Parathyroid adenoma (tissue), 2 donors: ENCODE measurements at regions not wholly inside any gene's neighbourhood (a gene's known extent, or its start where the extent isn't known, plus 50 kb on each side); places are given as distances from the start of the nearest gene placed in this dataset.

ENCODE experiments used
- H2AFZ ChIP-seq: fragments of 300-600 bp; sonication (generic); one replicate; pipeline ENCODE4 v1.7.0; 2017; ENCODE audit warnings: antibody characterized with exemption, mild to moderate bottlenecking
- H3K27ac ChIP-seq: fragments of 300-600 bp; sonication (generic); one replicate; pipeline ENCODE4 v1.7.0; 2017
- H3K27me3 ChIP-seq: fragments of 300-600 bp; sonication (generic); one replicate; pipeline ENCODE4 v1.7.0; 2017; ENCODE audit warnings: low read length; ENCODE audit not compliant: control insufficient read depth, insufficient read depth
- H3K36me3 ChIP-seq: fragments of 300-600 bp; sonication (generic); one replicate; pipeline ENCODE4 v1.7.0; 2017; ENCODE audit warnings: low read length; ENCODE audit not compliant: control insufficient read depth, insufficient read depth
- H3K4me1 ChIP-seq: fragments of 300-600 bp; sonication (generic); one replicate; pipeline ENCODE4 v1.7.0; 2017; ENCODE audit warnings: control low read depth
- H3K4me2 ChIP-seq: fragments of 300-600 bp; sonication (generic); one replicate; pipeline ENCODE4 v1.7.0; 2017; ENCODE audit warnings: low read length
- H3K4me3 ChIP-seq: fragments of 300-600 bp; sonication (generic); one replicate; pipeline ENCODE4 v1.7.0; 2017; ENCODE audit warnings: low read depth, low read length
- H3K79me2 ChIP-seq: fragments of 300-600 bp; sonication (generic); one replicate; pipeline ENCODE4 v1.7.0; 2017; ENCODE audit warnings: control low read depth
- H3K9ac ChIP-seq: fragments of 300-600 bp; sonication (generic); one replicate; pipeline ENCODE4 v1.7.0; 2017; ENCODE audit warnings: mild to moderate bottlenecking
- H3K9me3 ChIP-seq: fragments of 300-600 bp; sonication (generic); one replicate; pipeline ENCODE4 v1.7.0; 2017; ENCODE audit warnings: low read length; ENCODE audit not compliant: control insufficient read depth
- CTCF ChIP-seq: fragments of 300-600 bp; sonication (generic); IDR thresholded peaks from one replicate; pipeline ENCODE4 v1.7.0; 2017; ENCODE audit warnings: antibody characterized with exemption, mild to moderate bottlenecking
- donor health status: primary hyperparathyroidism.

DNA sequence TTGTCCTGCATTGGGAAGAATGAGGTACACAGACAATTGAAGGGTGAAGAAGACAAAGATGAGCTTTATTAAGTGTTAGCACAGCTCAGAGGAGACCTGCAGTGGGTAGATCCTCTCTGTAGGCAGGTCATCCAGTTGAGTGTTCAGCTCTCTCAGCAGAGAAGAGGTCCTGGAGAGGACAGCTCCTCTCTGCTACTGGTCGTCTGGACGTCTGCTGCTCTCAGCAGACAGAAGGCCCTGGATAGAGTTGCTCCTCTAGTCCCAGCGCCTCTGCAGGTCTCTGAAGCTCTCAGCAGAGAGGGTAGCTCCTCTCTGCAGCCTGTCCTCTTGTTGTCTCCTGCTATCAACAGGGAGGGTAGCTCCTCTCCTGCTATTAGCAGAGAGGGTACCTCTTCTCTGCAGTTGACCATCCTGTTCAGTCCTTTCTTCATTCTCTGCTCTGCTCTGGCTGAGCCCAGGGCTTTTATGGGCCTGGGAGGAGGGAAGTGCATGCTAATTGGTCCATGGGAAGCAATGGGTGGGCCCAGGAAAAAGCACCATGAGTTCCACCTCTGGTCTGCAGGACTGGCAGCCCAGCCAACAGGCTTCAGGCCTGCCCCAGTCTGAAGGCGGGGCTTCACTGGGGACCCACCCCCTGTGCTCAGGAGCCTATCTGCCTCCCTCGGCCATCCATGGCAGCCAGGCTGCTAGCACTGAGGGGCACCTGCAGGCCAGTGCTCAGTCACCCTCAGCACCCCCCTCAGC lies 54.1 kb upstream of the IBSP start:
- no peaks in the 10 kb centered on the region for H3K27me3 ChIP-seq
- H2AFZ ChIP-seq, result no peak overlapping the region
- H3K4me2 ChIP-seq, result no peak overlapping the region
- no peak overlapping the region for H3K27ac ChIP-seq
- H3K79me2 ChIP-seq, result no peaks in the 10 kb centered on the region
- H3K4me3 ChIP-seq, result no peak overlapping the region
- H3K9ac ChIP-seq, result no peak overlapping the region
- no peaks in the 10 kb centered on the region for H3K9me3 ChIP-seq
- no peak for TF ChIP-seq CTCF
- no peaks in the 10 kb centered on the region for H3K36me3 ChIP-seq
- H3K4me1 ChIP-seq, result no peaks in the 10 kb centered on the region

GRCh38 chr4:87746001-87746400 lies 53.4 kb upstream of the IBSP start:
- no peak overlapping the region for H3K27ac ChIP-seq
- H3K4me2 ChIP-seq, result no peak overlapping the region
- H3K9me3 ChIP-seq, result no peaks in the 10 kb centered on the region
- no peak overlapping the region for H3K4me3 ChIP-seq
- no peaks in the 10 kb centered on the region for H3K27me3 ChIP-seq
- no peaks in the 10 kb centered on the region for H3K79me2 ChIP-seq
- H2AFZ ChIP-seq, result no peak overlapping the region
- no peak overlapping the region for H3K9ac ChIP-seq
- TF ChIP-seq CTCF, result no peak
- no peaks in the 10 kb centered on the region for H3K4me1 ChIP-seq
- H3K36me3 ChIP-seq, result no peaks in the 10 kb centered on the region
